GM12891 (cell line): ENCODE measurements at regions not wholly inside any gene's neighbourhood (a gene's known extent, or its start where the extent isn't known, plus 50 kb on each side); places are given as distances from the start of the nearest gene placed in this dataset.

ENCODE experiments used
- PAX5 ChIP-seq: IDR thresholded peaks from 2 replicates; pipeline ENCODE4 v1.6.1; 2011; ENCODE audit warnings: low read length, moderate library complexity, mild to moderate bottlenecking; ENCODE audit not compliant: insufficient read depth, severe bottlenecking
- POLR2A ChIP-seq: IDR thresholded peaks from 2 replicates; pipeline ENCODE4 v1.6.1; 2011; ENCODE audit warnings: low read depth, low read length, control low read depth
- POLR2AphosphoS5 ChIP-seq: IDR thresholded peaks from 2 replicates; pipeline ENCODE4 v1.6.1; 2011; ENCODE audit warnings: low read depth, low read length, control low read depth
- POU2F2 ChIP-seq: IDR thresholded peaks from 2 replicates; pipeline ENCODE4 v1.6.1; 2011; ENCODE audit warnings: low read depth, mild to moderate bottlenecking, control low read depth, low read length, moderate library complexity
- SPI1 ChIP-seq: IDR thresholded peaks from 2 replicates; pipeline ENCODE4 v1.6.1; 2011; ENCODE audit warnings: low read depth, low read length, control low read depth
- TAF1 ChIP-seq: IDR thresholded peaks from 2 replicates; pipeline ENCODE4 v1.6.1; 2011; ENCODE audit warnings: low read depth, low read length, control low read depth

GRCh38 chr5:28234356-28234968 is 1196.1 kb upstream of the CDH9 start:
- TF ChIP-seq TAF1 = no peak
- no peak for TF ChIP-seq POLR2AphosphoS5
- no peak for TF ChIP-seq POLR2A
- TF ChIP-seq POU2F2 = no peak
- TF ChIP-seq PAX5 = no peak
- TF ChIP-seq SPI1 = no peak
